HepG2 (cell line): ENCODE measurements at regions not wholly inside any gene's neighbourhood (a gene's known extent, or its start where the extent isn't known, plus 50 kb on each side); places are given as distances from the start of the nearest gene placed in this dataset.
A peak's percentile ranks its signal among the peaks of the same experiment; 100 is the strongest.

ENCODE experiments used
- ATAC-seq: fragments of 200-7000 bp; cut with Tn5 transposase; 3 replicates; pipeline ENCODE4 v1.9.1; 2020; ENCODE audit warnings: mild to moderate bottlenecking, moderate library complexity
- BruUV-seq: library from RNA; stranded (reverse); fragments of 400-500 nt; replicated peaks from 2 replicates; lab custom pipeline; 2021; lab: Mats Ljungman, UMichigan
- CTCF ChIA-PET: fragments of 300-600 bp; formaldehyde crosslinking; extraction: SDS; loops from one replicate; lab custom pipeline; 2021; ENCODE audit warnings: low total read pairs, inconsistent platforms, low intra/inter-chr PET ratio; lab: Yijun Ruan, JAX
- POLR2A ChIA-PET: fragments of 350-600 bp; sonication (Branson Sonifier 250); formaldehyde crosslinking; loops from one replicate; lab custom pipeline; 2020; ENCODE audit warnings: antibody characterized with exemption, inconsistent platforms; lab: Yijun Ruan, JAX
- DNase-seq: peaks from one replicate; pipeline ENCODE4 v3.0.0-alpha.2; 2015; ENCODE audit warnings: low spot score
- FAIRE-seq: peaks from 3 replicates; lab custom pipeline; 2011; peaks lifted over from hg19 to GRCh38; lab: Jason Lieb, UNC
- H2AFZ ChIP-seq: one replicate; pipeline ENCODE4 v1.6.1; 2011; ENCODE audit warnings: low read length, inconsistent platforms
- H3K27ac ChIP-seq: fragments of 300-600 bp; 3 replicates; pipeline ENCODE4 v1.8.0; 2011; ENCODE audit warnings: mixed run types, mild to moderate bottlenecking, mixed read lengths, low read length, inconsistent platforms; ENCODE audit not compliant: insufficient read depth; ENCODE audit errors: extremely low read length
- H3K27me3 ChIP-seq, 2 experiments: fragments of 200-600 bp in 1 of 2; 2 replicates in 1 of 2; 3 replicates in 1 of 2; pipeline versions ENCODE4 v1.6.0 to v1.8.0; 2011; ENCODE audit warnings: low read length in 2 of 2, mild to moderate bottlenecking in 2 of 2, moderate library complexity in 2 of 2, inconsistent platforms in 1 of 2; ENCODE audit not compliant: insufficient read depth in 2 of 2, control insufficient read depth in 1 of 2
- H3K36me3 ChIP-seq, 2 experiments: fragments of 200-600 bp in 1 of 2; replicated peaks in 1 of 2; 2 replicates in 1 of 2; 3 replicates in 1 of 2; pipeline versions ENCODE4 v1.5.1 to v1.8.0; 2011; ENCODE audit warnings: low read length in 2 of 2, inconsistent platforms in 1 of 2; ENCODE audit not compliant: insufficient read depth in 2 of 2, control insufficient read depth in 1 of 2
- H3K4me1 ChIP-seq: 2 replicates; pipeline ENCODE4 v1.5.1; 2012; ENCODE audit warnings: low read length, inconsistent platforms; ENCODE audit not compliant: insufficient read depth
- H3K4me2 ChIP-seq: 2 replicates; pipeline ENCODE4 v1.6.0; 2011; ENCODE audit warnings: low read depth, low read length, inconsistent platforms
- H3K4me3 ChIP-seq, 3 experiments: fragments of 200-600 bp in 1 of 3; sonication (generic), shearing (Covaris generic) in 1 of 3; replicated peaks in 1 of 3; 2 replicates each; pipeline ENCODE4 v1.5.1; 2011 to 2016; ENCODE audit warnings: low read length in 3 of 3, inconsistent platforms in 2 of 3, low read depth in 2 of 3, mild to moderate bottlenecking in 2 of 3, control low read depth in 1 of 3, mixed read lengths in 1 of 3; ENCODE audit not compliant: insufficient read depth in 1 of 3
- H3K79me2 ChIP-seq: one replicate; pipeline ENCODE4 v1.6.1; 2011; ENCODE audit warnings: low read length, inconsistent platforms; ENCODE audit not compliant: insufficient read depth
- H3K9ac ChIP-seq: 2 replicates; pipeline ENCODE4 v1.6.0; 2011; ENCODE audit warnings: mild to moderate bottlenecking, low read depth, low read length, inconsistent platforms; ENCODE audit not compliant: insufficient read depth
- H3K9me3 ChIP-seq: 2 replicates; pipeline ENCODE4 v1.5.1; 2012; ENCODE audit warnings: mild to moderate bottlenecking, low read length
- H4K20me1 ChIP-seq: 2 replicates; pipeline ENCODE4 v1.6.0; 2011; ENCODE audit warnings: inconsistent platforms, mild to moderate bottlenecking, low read length, moderate library complexity; ENCODE audit not compliant: insufficient read depth
- CERS6 ChIP-seq: sonication (generic); formaldehyde crosslinking; IDR thresholded peaks from 2 replicates; pipeline ENCODE4 v1.5.0; 2020; ENCODE audit warnings: missing genetic modification reagents
- MAFF ChIP-seq: IDR thresholded peaks from 2 replicates; pipeline ENCODE4 v1.6.1; 2011; ENCODE audit warnings: low read depth, low read length, improper control_type of control experiment
- MAFG ChIP-seq: sonication (generic); formaldehyde crosslinking; IDR thresholded peaks from 2 replicates; pipeline ENCODE4 v1.5.1; 2020; ENCODE audit warnings: mild to moderate bottlenecking, missing genetic modification reagents
- MAFK ChIP-seq, 2 experiments: IDR thresholded peaks in 1 of 2; conservative IDR thresholded peaks in 1 of 2; 2 replicates each; pipeline ENCODE4 v1.6.1; 2011; ENCODE audit warnings: improper control_type of control experiment in 2 of 2, low read length in 2 of 2
- MTF1 ChIP-seq: sonication (generic); formaldehyde crosslinking; IDR thresholded peaks from 2 replicates; pipeline ENCODE4 v1.5.0; 2020; ENCODE audit warnings: missing genetic modification reagents
- SOX5 ChIP-seq: IDR thresholded peaks from 2 replicates; pipeline ENCODE4 v1.6.1; 2016; ENCODE audit warnings: borderline replicate concordance
- ZNF552 ChIP-seq: sonication (generic); formaldehyde crosslinking; IDR thresholded peaks from 2 replicates; pipeline ENCODE4 v1.9.0; 2022; ENCODE audit warnings: missing genetic modification reagents, mild to moderate bottlenecking, borderline replicate concordance
- WGBS: methylation state at CpG from one replicate; pipeline ENCODE4 v1.1.6; 2017; ENCODE audit warnings: low lambda C conversion rate; 5-methylcytosine and 5-hydroxymethylcytosine counted together
- in situ Hi-C: cut with HindIII; loops from 2 replicates; pipeline ENCODE4 v1.10.0; 2017; ENCODE audit warnings: low pct_unique_long_range_greater_than_20kb; ENCODE audit not compliant: extremely low pct_ligation_motif_present
- intact Hi-C: fragments of 100-400 bp; cut with micrococcal nuclease; formaldehyde crosslinking; loops from one replicate; pipeline ENCODE4 v1.10.0; 2022; ENCODE audit not compliant: unreplicated experiment
- TF ChIP-seq, protein P1 (sequence below): sonication (generic); formaldehyde crosslinking; IDR thresholded peaks from 2 replicates; pipeline ENCODE4 v1.4.0; 2020; ENCODE audit warnings: mild to moderate bottlenecking, missing genetic modification reagents

DNA sequence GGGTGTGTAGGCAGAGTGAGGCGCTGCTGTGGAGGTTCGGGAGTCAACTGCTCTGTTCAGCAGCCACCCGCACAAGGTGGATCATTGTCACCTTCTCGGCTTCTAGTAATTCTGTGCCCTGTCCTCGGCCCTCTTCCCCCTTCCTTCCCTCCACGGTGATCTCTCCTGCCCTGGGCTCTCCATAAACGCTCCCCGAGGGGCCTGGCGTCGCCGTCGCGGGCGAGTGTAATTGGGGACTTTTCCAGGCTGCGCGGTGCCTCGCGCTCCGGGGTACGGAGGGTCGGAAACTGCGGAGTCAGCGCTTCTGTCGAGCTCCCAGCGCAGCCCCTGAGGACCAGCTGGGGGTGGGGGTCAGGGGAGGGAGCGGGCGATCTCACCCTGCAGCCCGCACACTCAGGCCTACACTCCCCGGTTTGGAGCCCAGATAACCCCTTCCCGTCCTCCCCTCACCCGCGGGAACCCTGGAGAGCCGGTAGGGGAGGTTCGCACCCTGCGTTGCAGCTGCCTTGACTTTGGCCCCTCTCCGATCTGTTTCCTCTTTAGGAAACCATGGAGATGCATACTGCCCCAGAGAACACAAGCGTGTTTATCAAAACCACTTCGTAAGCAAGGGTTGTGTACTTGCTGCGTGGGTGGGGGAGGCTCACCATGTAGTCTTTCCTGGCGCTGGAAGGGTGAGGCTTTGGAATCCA is 188.3 kb upstream of the ZNF618 start:
- no peaks in the 10 kb centered on the region for H3K79me2 ChIP-seq
- 35% methylated on average over 30 of the region's 40 CpGs for WGBS
- ChIA-PET POLR2A (no interaction called here), CTCF (no interaction called here)
- H4K20me1 ChIP-seq: no peaks in the 10 kb centered on the region
- H3K9ac ChIP-seq: no peak overlapping the region
- no TSS peak for BruUV-seq
- FAIRE-seq (no peak), ATAC-seq (peak; percentile 26), DNase-seq (no peak)
- no peaks in the 10 kb centered on the region for H3K36me3 ChIP-seq
- H3K27ac ChIP-seq: no peak overlapping the region
- H3K4me3 ChIP-seq: no peak overlapping the region
- peaks cover 8 to 61% of the 10 kb centered on the region in 2 experiments; a peak in 4 of 5 replicates for H3K27me3 ChIP-seq
- intact Hi-C loops: no loop called here
- no peaks in the 10 kb centered on the region for H3K9me3 ChIP-seq
- in situ Hi-C loops: no loop called here
- H3K4me1 ChIP-seq: no peaks in the 10 kb centered on the region
- TF ChIP-seq MTF1: no peak
- TF ChIP-seq CERS6 (CRISPR knock-in tag): no peak
- TF ChIP-seq SOX5: no peak
- TF ChIP-seq MAFF: peak; percentile 78
- TF ChIP-seq, protein P1, sequence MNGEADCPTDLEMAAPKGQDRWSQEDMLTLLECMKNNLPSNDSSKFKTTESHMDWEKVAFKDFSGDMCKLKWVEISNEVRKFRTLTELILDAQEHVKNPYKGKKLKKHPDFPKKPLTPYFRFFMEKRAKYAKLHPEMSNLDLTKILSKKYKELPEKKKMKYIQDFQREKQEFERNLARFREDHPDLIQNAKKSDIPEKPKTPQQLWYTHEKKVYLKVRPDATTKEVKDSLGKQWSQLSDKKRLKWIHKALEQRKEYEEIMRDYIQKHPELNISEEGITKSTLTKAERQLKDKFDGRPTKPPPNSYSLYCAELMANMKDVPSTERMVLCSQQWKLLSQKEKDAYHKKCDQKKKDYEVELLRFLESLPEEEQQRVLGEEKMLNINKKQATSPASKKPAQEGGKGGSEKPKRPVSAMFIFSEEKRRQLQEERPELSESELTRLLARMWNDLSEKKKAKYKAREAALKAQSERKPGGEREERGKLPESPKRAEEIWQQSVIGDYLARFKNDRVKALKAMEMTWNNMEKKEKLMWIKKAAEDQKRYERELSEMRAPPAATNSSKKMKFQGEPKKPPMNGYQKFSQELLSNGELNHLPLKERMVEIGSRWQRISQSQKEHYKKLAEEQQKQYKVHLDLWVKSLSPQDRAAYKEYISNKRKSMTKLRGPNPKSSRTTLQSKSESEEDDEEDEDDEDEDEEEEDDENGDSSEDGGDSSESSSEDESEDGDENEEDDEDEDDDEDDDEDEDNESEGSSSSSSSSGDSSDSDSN: no peak
- TF ChIP-seq MAFK (conservative IDR thresholded peaks at IDR 0.05 in 1 of 2, IDR thresholded peaks at IDR 0.05 in 1 of 2; ENCODE audit: low read length in 2 of 2): peak; percentile 79 to 92
- 0 out of 2 replicates have a peak, but pooled peaks have one; percentile 38 for TF ChIP-seq MAFG (CRISPR knock-in tag)
- no peak for TF ChIP-seq ZNF552 (CRISPR knock-in tag)
- H3K4me2 ChIP-seq: no peak overlapping the region
- H2AFZ ChIP-seq: no peak overlapping the region
